Hematopoietic multipotent progenitor cell treated with erythropoietin and hydrocortisone succinate and interleukin-3 and kit ligand, for 17 days (in vitro differentiated cells): ENCODE measurements at regions not wholly inside any gene's neighbourhood (a gene's known extent, or its start where the extent isn't known, plus 50 kb on each side); places are given as distances from the start of the nearest gene placed in this dataset.

Experiments
- DNase-seq: peaks from one replicate; pipeline ENCODE4 v3.0.0-alpha.2; 2015; ENCODE audit warnings: low spot score

- no peak for DNase-seq
Measured at GRCh38 chr3:145719114-145719513, 441.9 kb downstream of the PLOD2 start.

GRCh38 chr3:145721273-145721805, 439.6 kb downstream of the PLOD2 start:
- DNase-seq: no peak

GRCh38 chr3:145721815-145722214, 439.2 kb downstream of the PLOD2 start:
- DNase-seq: no peak

- DNase-seq: no peak
Measured at GRCh38 chr3:145727476-145727875, 433.5 kb downstream of the PLOD2 start.

DNA sequence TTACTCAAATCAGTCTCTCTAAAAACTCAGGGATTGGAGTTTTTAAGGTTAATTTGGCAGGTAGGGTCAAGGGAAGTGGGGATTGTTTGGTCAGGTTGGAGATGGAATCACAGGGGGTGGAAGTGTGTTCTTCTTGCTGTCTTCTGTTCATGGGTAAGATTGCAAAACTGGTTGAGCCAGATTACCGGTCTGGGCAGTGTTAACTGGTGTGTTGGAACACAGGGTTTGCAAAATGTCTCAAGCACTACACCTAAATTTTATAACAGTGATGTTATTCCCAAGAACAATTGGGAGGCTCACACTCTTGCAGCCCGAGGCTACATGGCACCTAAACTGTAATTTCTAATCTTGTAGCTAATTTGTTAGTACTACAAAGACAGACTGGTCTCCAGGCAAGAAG, 425.4 kb downstream of the PLOD2 start:
- DNase-seq: no peak

- no peak for DNase-seq
Measured at GRCh38 chr3:145737952-145738351, 423.0 kb downstream of the PLOD2 start.

- no peak for DNase-seq
Measured at GRCh38 chr3:145739926-145740325, 421.1 kb downstream of the PLOD2 start.

- no peak for DNase-seq
Measured at GRCh38 chr3:145750657-145751056, 410.3 kb downstream of the PLOD2 start.

DNA sequence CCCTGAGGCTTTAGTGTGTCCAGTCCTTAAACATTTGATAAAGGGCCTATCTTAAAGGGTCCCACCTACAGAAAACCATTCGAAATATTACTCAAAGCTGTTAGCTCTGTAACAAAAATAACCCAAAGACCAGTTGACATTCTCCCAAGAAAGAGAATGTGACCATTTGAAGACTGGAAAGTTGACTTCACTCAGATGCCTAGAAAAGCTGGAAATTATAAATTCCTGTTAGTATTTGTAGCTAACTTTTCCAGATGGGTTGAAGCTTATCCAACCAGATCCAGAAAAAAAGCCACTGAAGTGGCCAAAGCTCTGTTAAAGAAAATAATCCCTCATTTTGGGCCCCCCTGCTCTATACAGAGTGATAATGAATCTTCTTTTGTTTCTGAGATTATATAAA, 408.4 kb downstream of the PLOD2 start:
- no peak for DNase-seq

GRCh38 chr3:145754605-145755289, 406.2 kb downstream of the PLOD2 start:
- DNase-seq: no peak

DNA sequence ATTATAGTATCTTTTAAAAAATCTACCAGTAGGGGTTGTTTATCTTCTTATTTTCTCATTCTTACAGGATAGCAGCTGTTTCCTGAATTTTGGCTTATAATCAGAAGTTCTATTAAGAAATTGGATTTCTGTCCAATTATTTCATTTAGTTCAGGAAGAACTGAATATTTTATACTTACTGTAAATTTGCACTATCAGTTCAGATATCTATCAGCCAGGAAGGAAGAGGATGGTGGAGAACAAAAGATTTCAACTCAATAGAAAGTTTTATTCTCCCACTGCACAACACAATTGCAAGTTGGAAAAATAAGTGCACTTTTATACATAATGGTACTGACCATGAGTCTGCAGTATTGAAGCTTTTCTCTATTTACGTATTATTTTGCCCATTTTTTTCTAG, 400.9 kb downstream of the PLOD2 start:
- no peak for DNase-seq

DNA sequence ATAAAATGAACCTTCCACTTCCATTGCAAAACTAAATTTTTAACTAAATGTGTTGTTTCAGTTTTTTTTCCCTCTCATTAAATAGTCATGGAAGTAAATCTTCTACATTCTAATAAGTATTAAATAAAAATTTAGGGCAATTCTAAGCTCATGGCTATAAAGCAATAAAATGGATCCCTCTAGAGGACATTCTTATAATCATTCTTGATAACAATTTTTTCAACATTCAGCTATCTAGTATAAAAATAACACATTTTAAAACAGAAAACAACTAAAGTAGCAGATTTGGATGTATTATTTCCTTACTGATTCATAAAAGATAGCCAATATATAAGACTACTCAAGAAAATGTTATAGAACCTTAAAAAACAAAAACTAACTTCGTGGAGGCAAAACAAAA, 393.1 kb downstream of the PLOD2 start:
- no peak for DNase-seq

DNA sequence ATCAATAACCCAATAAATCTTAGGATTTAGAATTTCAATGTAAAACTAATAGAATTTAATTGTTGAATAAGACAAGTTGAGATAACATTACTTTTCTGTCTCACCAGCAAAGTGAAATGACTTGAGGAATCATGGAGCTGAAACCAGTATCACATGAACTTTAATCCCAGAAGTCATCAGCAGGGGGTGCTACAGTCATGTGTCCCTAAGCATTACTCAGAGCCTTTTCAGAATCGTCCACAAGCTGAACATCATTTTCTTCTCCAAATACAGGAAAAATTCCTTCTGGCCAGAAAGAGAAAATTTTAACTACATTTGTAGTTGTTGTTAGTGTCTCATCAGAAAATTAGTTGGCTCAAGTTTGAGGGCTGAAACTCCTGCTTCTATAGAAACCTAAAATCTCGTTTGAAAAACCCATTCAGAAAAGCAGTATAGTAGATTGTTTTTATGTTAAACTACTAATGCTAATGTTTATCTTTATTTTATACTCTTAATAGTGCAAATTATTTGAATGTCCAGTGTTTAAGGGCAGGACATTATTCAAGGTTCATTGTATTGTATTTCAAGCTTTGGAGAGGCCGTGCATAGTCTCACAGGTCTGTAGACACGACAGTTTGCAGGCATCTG, 384.1 kb downstream of the PLOD2 start:
- DNase-seq: no peak

- DNase-seq: no peak
Measured at GRCh38 chr3:145780301-145780700, 380.7 kb downstream of the PLOD2 start.

DNA sequence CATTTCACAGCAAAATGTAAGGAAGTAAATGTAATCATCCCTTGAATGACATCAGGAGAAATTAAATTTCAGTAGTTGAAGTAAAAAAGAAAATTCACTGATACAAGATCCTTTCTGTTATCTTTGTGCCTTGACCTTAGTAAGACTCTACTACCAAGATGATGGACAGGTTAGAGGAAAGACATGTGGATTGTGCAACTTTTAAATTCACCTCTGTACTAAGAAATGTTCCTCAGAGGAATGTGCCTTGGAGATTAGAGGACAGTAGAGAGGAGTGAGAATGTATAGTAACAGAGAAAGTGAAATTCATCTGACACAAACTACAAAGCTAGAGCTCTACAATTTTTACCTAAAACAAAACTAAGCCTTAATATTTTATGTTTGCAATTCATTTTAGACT, 375.3 kb downstream of the PLOD2 start:
- no peak for DNase-seq

DNA sequence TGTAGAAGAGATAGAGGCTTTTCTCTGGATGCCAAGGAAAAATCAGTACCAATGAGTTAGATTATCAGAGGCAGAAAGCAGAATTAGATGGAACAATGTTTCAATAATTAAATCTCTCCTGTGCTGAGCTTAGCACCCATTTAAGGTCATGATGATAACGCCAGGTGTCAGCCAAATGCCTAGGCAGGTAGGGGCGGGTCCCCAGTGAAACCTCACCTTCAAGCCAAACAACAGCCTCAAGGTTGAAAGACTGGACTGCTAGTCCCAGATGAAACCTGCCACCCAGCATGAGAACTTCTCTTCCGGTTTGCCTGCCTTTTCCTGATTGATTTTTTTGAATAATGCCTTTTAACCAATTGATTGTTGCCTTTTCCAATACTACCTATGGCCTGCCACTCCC, 363.0 kb downstream of the PLOD2 start:
- DNase-seq: no peak

DNA sequence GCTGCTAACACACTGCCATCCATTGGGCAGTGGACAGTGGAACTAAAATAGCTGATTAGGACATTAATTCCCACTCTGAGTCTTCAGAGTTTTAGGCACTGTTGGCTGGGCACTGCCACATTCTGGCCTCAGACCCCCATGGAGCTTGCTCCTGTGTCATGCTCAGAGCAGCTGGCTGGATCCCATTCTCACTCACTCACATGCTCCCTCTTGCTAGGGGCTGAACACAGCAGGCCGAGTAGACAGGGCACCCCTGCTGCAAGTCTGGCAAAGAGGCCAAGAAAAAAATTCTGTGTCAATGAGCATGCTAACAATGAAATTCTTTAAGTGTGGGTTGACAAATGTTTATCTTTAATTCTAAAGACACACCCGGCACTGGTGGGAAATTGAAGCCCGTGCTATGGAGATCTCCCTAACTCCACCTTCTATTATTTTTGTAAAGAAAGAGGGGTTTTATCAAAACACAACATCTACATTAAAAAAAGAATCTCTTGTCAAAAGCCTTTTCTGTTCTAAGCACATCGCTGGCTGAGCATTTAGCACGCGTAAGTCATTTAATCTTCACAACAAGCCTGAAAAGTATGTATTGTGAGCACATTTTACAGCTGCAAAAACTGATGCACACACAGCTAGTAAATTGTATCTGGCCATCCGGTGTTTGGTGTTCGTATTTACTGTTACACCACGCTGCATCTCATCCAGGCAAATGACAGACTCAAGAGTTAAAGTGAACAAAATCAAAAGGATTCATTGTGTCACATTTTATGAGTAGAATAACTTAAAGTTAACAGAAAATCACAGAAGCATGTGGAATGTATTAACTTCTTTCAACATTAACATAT, 362.1 kb downstream of the PLOD2 start:
- no peak for DNase-seq

- no peak for DNase-seq
Measured at GRCh38 chr3:145801696-145802095, 359.3 kb downstream of the PLOD2 start.

GRCh38 chr3:145807990-145808389, 353.0 kb downstream of the PLOD2 start:
- no peak for DNase-seq

GRCh38 chr3:145812391-145812790, 348.6 kb downstream of the PLOD2 start:
- DNase-seq: no peak

GRCh38 chr3:145815707-145816413, 345.1 kb downstream of the PLOD2 start:
- DNase-seq: no peak

GRCh38 chr3:145817870-145818483, 343.0 kb downstream of the PLOD2 start:
- DNase-seq: no peak
